NCI-H345 (cell line): ENCODE measurements at regions not wholly inside any gene's neighbourhood (a gene's known extent, or its start where the extent isn't known, plus 50 kb on each side); places are given as distances from the start of the nearest gene placed in this dataset.
"Not testable (repeated sequence)": the region's sequence is repeated elsewhere in the genome, so short reads cannot be mapped to it uniquely, and the experiment has no call there.

Source experiments
- DNase-seq: peaks from one replicate; lab custom pipeline; 2025; lab: John Stamatoyannopoulos, UW

GRCh38 chr13:37163641-37164265, 58.3 kb upstream of the CSNK1A1L start:
- no peak for DNase-seq

GRCh38 chr13:37158481-37158880, 53.0 kb upstream of the CSNK1A1L start:
- no peak for DNase-seq

GRCh38 chr13:37155613-37156097, 50.2 kb upstream of the CSNK1A1L start:
- not testable (repeated sequence) for DNase-seq
